Panc1 (cell line): ENCODE measurements at regions not wholly inside any gene's neighbourhood (a gene's known extent, or its start where the extent isn't known, plus 50 kb on each side); places are given as distances from the start of the nearest gene placed in this dataset.

Experiments used
- ATAC-seq: fragments of 200-7000 bp; cut with Tn5 transposase; 2 replicates; pipeline ENCODE4 v1.9.1; 2020; ENCODE audit warnings: mild to moderate bottlenecking, moderate library complexity
- BruUV-seq: library from RNA; stranded (reverse); fragments of 400-500 nt; replicated peaks from 2 replicates; lab custom pipeline; 2021; lab: Mats Ljungman, UMichigan
- CTCF ChIA-PET: fragments of 300-600 bp; sonication (Branson Sonifier 250); formaldehyde crosslinking; loops from one replicate; lab custom pipeline; 2022; ENCODE audit warnings: antibody characterized with exemption; lab: Charles Lee
- POLR2A ChIA-PET: fragments of 300-600 bp; sonication (Branson Sonifier 250); formaldehyde crosslinking; loops from one replicate; lab custom pipeline; 2022; ENCODE audit warnings: antibody characterized with exemption; lab: Charles Lee
- DNase-seq: peaks from one replicate; pipeline ENCODE4 v3.0.0-alpha.2; 2010; ENCODE audit warnings: low read depth, low spot score
- H3K27ac ChIP-seq: 2 replicates; pipeline ENCODE4 v1.5.1; 2011; ENCODE audit warnings: mild to moderate bottlenecking, low read length, inconsistent platforms
- H3K27me3 ChIP-seq: fragments of 200-500 bp; sonication (Bioruptor generic); 2 replicates; pipeline ENCODE4 v1.6.0; 2014; ENCODE audit warnings: low read length, inconsistent platforms; ENCODE audit not compliant: control insufficient read depth, insufficient read depth
- H3K36me3 ChIP-seq: fragments of 200-500 bp; sonication (Bioruptor generic); 2 replicates; pipeline ENCODE4 v1.5.1; 2014; ENCODE audit warnings: inconsistent platforms, mild to moderate bottlenecking, low read length, moderate library complexity; ENCODE audit not compliant: control insufficient read depth, insufficient read depth
- H3K4me1 ChIP-seq: 2 replicates; pipeline ENCODE4 v1.5.1; 2011; ENCODE audit warnings: inconsistent platforms, mild to moderate bottlenecking, low read length, moderate library complexity; ENCODE audit not compliant: control insufficient read depth, insufficient read depth
- H3K4me3 ChIP-seq, 2 experiments: 2 replicates each; pipeline ENCODE4 v1.5.1; 2011 to 2012; ENCODE audit warnings: low read depth in 2 of 2, low read length in 2 of 2, mild to moderate bottlenecking in 2 of 2, inconsistent platforms in 1 of 2, moderate library complexity in 1 of 2
- H3K9me3 ChIP-seq: fragments of 200-500 bp; sonication (Bioruptor generic); 2 replicates; pipeline ENCODE4 v1.5.1; 2014; ENCODE audit warnings: low read depth, mild to moderate bottlenecking, inconsistent platforms, low read length, moderate library complexity; ENCODE audit not compliant: control insufficient read depth, insufficient read depth
- CTCF ChIP-seq: fragments of 450-650 bp; IDR thresholded peaks from 2 replicates; pipeline ENCODE4 v1.5.1; 2017; ENCODE audit warnings: mild to moderate bottlenecking
- POLR2AphosphoS5 ChIP-seq: IDR thresholded peaks from 2 replicates; pipeline ENCODE4 v1.6.1; 2012; ENCODE audit warnings: mild to moderate bottlenecking, low read depth, low read length, moderate library complexity
- SIN3A ChIP-seq: IDR thresholded peaks from 2 replicates; pipeline ENCODE4 v1.6.1; 2012; ENCODE audit warnings: low read depth, mild to moderate bottlenecking, low read length, moderate library complexity, borderline replicate concordance; ENCODE audit not compliant: insufficient read depth
- TCF7L2 ChIP-seq: IDR thresholded peaks from 2 replicates; pipeline ENCODE4 v1.6.1; 2011; ENCODE audit warnings: mild to moderate bottlenecking, low read depth, low read length, inconsistent platforms
- in situ Hi-C: cut with HindIII; loops from 2 replicates; pipeline ENCODE4 v1.10.0; 2016; ENCODE audit warnings: low sequenced_read_pairs, low pct_unique_long_range_greater_than_20kb
- intact Hi-C: fragments of 100-400 bp; cut with micrococcal nuclease; formaldehyde crosslinking; loops from one replicate; pipeline ENCODE4 v1.10.0; 2022; ENCODE audit not compliant: unreplicated experiment
- TF ChIP-seq, protein P1 (sequence below), 2 experiments: IDR thresholded peaks; 2 replicates each; pipeline ENCODE4 v1.6.1; 2011 to 2012; ENCODE audit warnings: low read depth in 2 of 2, control low read depth in 1 of 2, low read length in 1 of 2, mild to moderate bottlenecking in 1 of 2, moderate library complexity in 1 of 2; ENCODE audit not compliant: insufficient read depth in 1 of 2

DNA sequence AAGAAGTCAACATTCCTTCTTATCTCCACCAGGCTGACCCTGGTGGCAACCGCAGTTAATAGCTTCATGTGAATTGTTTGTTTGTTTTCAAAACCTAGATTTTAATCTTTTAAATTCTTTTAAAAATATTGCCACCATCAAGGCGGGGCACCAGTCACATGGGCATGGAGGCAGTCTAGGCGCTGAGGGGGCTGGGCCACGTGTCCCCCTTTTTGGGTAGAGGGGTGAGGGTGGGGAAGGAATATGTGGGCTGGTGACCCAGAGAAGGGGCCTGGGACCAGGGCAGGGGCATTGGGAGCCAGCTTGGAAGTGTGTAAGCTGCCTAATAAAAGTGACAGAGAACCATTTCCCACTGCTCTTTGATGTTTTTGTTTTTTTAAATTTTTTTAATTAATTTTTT, 147.3 kb downstream of the GADD45G start:
- no peaks in the 10 kb centered on the region for H3K36me3 ChIP-seq
- BruUV-seq, result no TSS peak
- no peak overlapping the region for H3K4me3 ChIP-seq
- H3K4me1 ChIP-seq, result no peaks in the 10 kb centered on the region
- TF ChIP-seq POLR2AphosphoS5 (no peak), SIN3A (no peak), CTCF (no peak), TCF7L2 (no peak)
- TF ChIP-seq, protein P1, sequence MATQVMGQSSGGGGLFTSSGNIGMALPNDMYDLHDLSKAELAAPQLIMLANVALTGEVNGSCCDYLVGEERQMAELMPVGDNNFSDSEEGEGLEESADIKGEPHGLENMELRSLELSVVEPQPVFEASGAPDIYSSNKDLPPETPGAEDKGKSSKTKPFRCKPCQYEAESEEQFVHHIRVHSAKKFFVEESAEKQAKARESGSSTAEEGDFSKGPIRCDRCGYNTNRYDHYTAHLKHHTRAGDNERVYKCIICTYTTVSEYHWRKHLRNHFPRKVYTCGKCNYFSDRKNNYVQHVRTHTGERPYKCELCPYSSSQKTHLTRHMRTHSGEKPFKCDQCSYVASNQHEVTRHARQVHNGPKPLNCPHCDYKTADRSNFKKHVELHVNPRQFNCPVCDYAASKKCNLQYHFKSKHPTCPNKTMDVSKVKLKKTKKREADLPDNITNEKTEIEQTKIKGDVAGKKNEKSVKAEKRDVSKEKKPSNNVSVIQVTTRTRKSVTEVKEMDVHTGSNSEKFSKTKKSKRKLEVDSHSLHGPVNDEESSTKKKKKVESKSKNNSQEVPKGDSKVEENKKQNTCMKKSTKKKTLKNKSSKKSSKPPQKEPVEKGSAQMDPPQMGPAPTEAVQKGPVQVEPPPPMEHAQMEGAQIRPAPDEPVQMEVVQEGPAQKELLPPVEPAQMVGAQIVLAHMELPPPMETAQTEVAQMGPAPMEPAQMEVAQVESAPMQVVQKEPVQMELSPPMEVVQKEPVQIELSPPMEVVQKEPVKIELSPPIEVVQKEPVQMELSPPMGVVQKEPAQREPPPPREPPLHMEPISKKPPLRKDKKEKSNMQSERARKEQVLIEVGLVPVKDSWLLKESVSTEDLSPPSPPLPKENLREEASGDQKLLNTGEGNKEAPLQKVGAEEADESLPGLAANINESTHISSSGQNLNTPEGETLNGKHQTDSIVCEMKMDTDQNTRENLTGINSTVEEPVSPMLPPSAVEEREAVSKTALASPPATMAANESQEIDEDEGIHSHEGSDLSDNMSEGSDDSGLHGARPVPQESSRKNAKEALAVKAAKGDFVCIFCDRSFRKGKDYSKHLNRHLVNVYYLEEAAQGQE (IDR thresholded peaks at IDR 0.05; ENCODE audit: insufficient read depth in 1 of 2, low read depth in 2 of 2, low read length in 1 of 2), result no peak
- H3K27ac ChIP-seq, result no peak overlapping the region
- intact Hi-C loops (no loop called here), in situ Hi-C loops (no loop called here)
- no peaks in the 10 kb centered on the region for H3K9me3 ChIP-seq
- CTCF ChIA-PET, result no interaction called here
- H3K27me3 ChIP-seq, result no peaks in the 10 kb centered on the region
- POLR2A ChIA-PET, result no interaction called here
- DNase-seq (no peak), ATAC-seq (no peak)

GRCh38 chr9:89753472-89754055, 148.8 kb downstream of the GADD45G start:
- ATAC-seq (no peak), DNase-seq (no peak)
- H3K36me3 ChIP-seq, result no peaks in the 10 kb centered on the region
- ChIA-PET POLR2A (interaction anchor here (0.5 kb wide), 1 partner anchor 564 kb away, joined by 3 read pairs; no protein-coding TSS in a partner anchor), CTCF (interaction anchor here (0.6 kb wide), 1 partner anchor 519 kb away, joined by 6 read pairs; no protein-coding TSS in a partner anchor)
- TF ChIP-seq SIN3A, result no peak
- TF ChIP-seq, protein P1 (IDR thresholded peaks at IDR 0.05; ENCODE audit: insufficient read depth in 1 of 2, low read depth in 2 of 2, low read length in 1 of 2), result no peak
- no peak for TF ChIP-seq POLR2AphosphoS5
- TF ChIP-seq CTCF, result no peak
- no peak for TF ChIP-seq TCF7L2
- no peak overlapping the region for H3K4me3 ChIP-seq
- in situ Hi-C loops, result no loop called here
- H3K4me1 ChIP-seq, result no peaks in the 10 kb centered on the region
- intact Hi-C loops, result no loop called here
- no TSS peak for BruUV-seq
- no peak overlapping the region for H3K27ac ChIP-seq
- no peaks in the 10 kb centered on the region for H3K27me3 ChIP-seq
- no peaks in the 10 kb centered on the region for H3K9me3 ChIP-seq
